Neural cell (in vitro differentiated cells): ENCODE measurements at regions not wholly inside any gene's neighbourhood (a gene's known extent, or its start where the extent isn't known, plus 50 kb on each side); places are given as distances from the start of the nearest gene placed in this dataset.

Experiments
- H2AFZ ChIP-seq: fragments of 200-600, 300-800 bp; sonication (generic), shearing (Covaris generic); 2 replicates; pipeline ENCODE4 v1.6.0; 2014; ENCODE audit warnings: low read depth, mild to moderate bottlenecking, antibody characterized with exemption, low read length, moderate library complexity
- H3F3A ChIP-seq: fragments of 200-600 bp; shearing (Covaris generic); 2 replicates; pipeline ENCODE4 v1.6.1; 2016; ENCODE audit warnings: mild to moderate bottlenecking, moderate library complexity, mixed read lengths, antibody characterized with exemption, low read length; ENCODE audit not compliant: insufficient read depth, poor library complexity, severe bottlenecking
- H3K27ac ChIP-seq: fragments of 200-600, 300-800 bp; sonication (generic), shearing (Covaris generic); 2 replicates; pipeline ENCODE4 v1.5.1; 2014; ENCODE audit warnings: mild to moderate bottlenecking, low read length, moderate library complexity
- H3K27me3 ChIP-seq: fragments of 300-800, 200-600 bp; sonication (generic), shearing (Covaris generic); 2 replicates; pipeline ENCODE4 v1.6.0; 2014; ENCODE audit warnings: mild to moderate bottlenecking, low read depth, low read length, moderate library complexity; ENCODE audit not compliant: insufficient read depth
- H3K36me3 ChIP-seq: fragments of 300-800, 200-600 bp; sonication (generic), shearing (Covaris generic); 2 replicates; pipeline ENCODE4 v1.5.1; 2014; ENCODE audit warnings: mild to moderate bottlenecking, antibody characterized with exemption, low read length, moderate library complexity; ENCODE audit not compliant: insufficient read depth
- H3K4me2 ChIP-seq: fragments of 300-800, 200-600 bp; sonication (generic), shearing (Covaris generic); 2 replicates; pipeline ENCODE4 v1.6.0; 2014; ENCODE audit warnings: mild to moderate bottlenecking, low read length
- H3K4me3 ChIP-seq: fragments of 300-800, 200-600 bp; sonication (generic), shearing (Covaris generic); 2 replicates; pipeline ENCODE4 v1.5.1; 2014; ENCODE audit warnings: mild to moderate bottlenecking, low read length, moderate library complexity
- H3K79me2 ChIP-seq: fragments of 200-600 bp; shearing (Covaris generic); replicated peaks from 2 replicates; pipeline ENCODE4 v1.6.0; 2014; ENCODE audit warnings: mild to moderate bottlenecking, low read length, moderate library complexity; ENCODE audit not compliant: insufficient read depth
- H3K9ac ChIP-seq: fragments of 300-800, 200-600 bp; sonication (generic), shearing (Covaris generic); 2 replicates; pipeline ENCODE4 v1.6.1; 2016; ENCODE audit warnings: mild to moderate bottlenecking, low read length, mixed read lengths
- H3K9me2 ChIP-seq: fragments of 200-600 bp; shearing (Covaris generic); 2 replicates; pipeline ENCODE4 v1.6.1; 2016; ENCODE audit warnings: mild to moderate bottlenecking, low read length, mixed read lengths; ENCODE audit not compliant: insufficient read depth
- H3K9me3 ChIP-seq: fragments of 200-600, 300-800 bp; sonication (generic), shearing (Covaris generic); 2 replicates; pipeline ENCODE4 v1.6.1; 2016; ENCODE audit warnings: mild to moderate bottlenecking, mixed run types, low read length, moderate library complexity, mixed read lengths
- H4K20me1 ChIP-seq: fragments of 200-600 bp; shearing (Covaris generic); 2 replicates; pipeline ENCODE4 v1.6.1; 2016; ENCODE audit warnings: mild to moderate bottlenecking, mixed run types; ENCODE audit not compliant: insufficient read depth
- EP300 ChIP-seq: fragments of 450-650 bp; conservative IDR thresholded peaks from 2 replicates; pipeline ENCODE4 v1.6.1; 2014; ENCODE audit warnings: antibody characterized with exemption, mild to moderate bottlenecking, moderate library complexity; ENCODE audit not compliant: poor library complexity, severe bottlenecking
- EZH2 ChIP-seq: fragments of 200-600, 300-800 bp; shearing (Covaris generic), sonication (generic); IDR thresholded peaks from 2 replicates; pipeline ENCODE4 v1.6.1; 2014; ENCODE audit warnings: antibody characterized with exemption, low read length, borderline replicate concordance, mild to moderate bottlenecking; ENCODE audit not compliant: insufficient read depth, poor library complexity, severe bottlenecking
- MXI1 ChIP-seq: fragments of 450-650 bp; conservative IDR thresholded peaks from 2 replicates; pipeline ENCODE4 v1.6.1; 2014; ENCODE audit warnings: antibody characterized with exemption, mild to moderate bottlenecking; ENCODE audit not compliant: poor library complexity, severe bottlenecking
- POLR2AphosphoS5 ChIP-seq: IDR thresholded peaks from 2 replicates; pipeline ENCODE4 v1.6.1; 2012
- RAD21 ChIP-seq: fragments of 450-650 bp; conservative IDR thresholded peaks from 2 replicates; pipeline ENCODE4 v1.6.1; 2014; ENCODE audit warnings: antibody characterized with exemption, mild to moderate bottlenecking, moderate library complexity
- REST ChIP-seq: IDR thresholded peaks from 2 replicates; pipeline ENCODE4 v1.6.1; 2012; ENCODE audit warnings: borderline replicate concordance
- SMC3 ChIP-seq: fragments of 450-650 bp; conservative IDR thresholded peaks from 2 replicates; pipeline ENCODE4 v1.6.1; 2014; ENCODE audit warnings: antibody characterized with exemption, mild to moderate bottlenecking, moderate library complexity; ENCODE audit not compliant: poor library complexity
- TAF1 ChIP-seq: IDR thresholded peaks from 2 replicates; pipeline ENCODE4 v1.6.1; 2012; ENCODE audit warnings: low read depth
- TF ChIP-seq, protein P1 (sequence below): fragments of 450-650 bp; IDR thresholded peaks from 2 replicates; pipeline ENCODE4 v1.5.1; 2014; ENCODE audit warnings: antibody characterized with exemption, mild to moderate bottlenecking, moderate library complexity; ENCODE audit not compliant: poor library complexity, severe bottlenecking

GRCh38 chr5:175814691-175815090 is 56.7 kb upstream of the CPLX2 start:
- Histone ChIP-seq H4K20me1 (no peaks in the 10 kb centered on the region), H3F3A (no peaks in the 10 kb centered on the region), H3K27ac (no peak overlapping the region), H3K9me3 (no peaks in the 10 kb centered on the region), H3K36me3 (no peaks in the 10 kb centered on the region), H3K27me3 (no peaks in the 10 kb centered on the region), H2AFZ (no peak overlapping the region), H3K9me2 (no peaks in the 10 kb centered on the region), H3K9ac (no peak overlapping the region), H3K79me2 (no peaks in the 10 kb centered on the region), H3K4me3 (no peak overlapping the region), H3K4me2 (no peak overlapping the region)
- TF ChIP-seq REST (no peak), POLR2AphosphoS5 (no peak), EZH2 (no peak), MXI1 (no peak), TAF1 (no peak), EP300 (no peak), RAD21 (no peak), SMC3 (no peak)
- TF ChIP-seq, protein P1, sequence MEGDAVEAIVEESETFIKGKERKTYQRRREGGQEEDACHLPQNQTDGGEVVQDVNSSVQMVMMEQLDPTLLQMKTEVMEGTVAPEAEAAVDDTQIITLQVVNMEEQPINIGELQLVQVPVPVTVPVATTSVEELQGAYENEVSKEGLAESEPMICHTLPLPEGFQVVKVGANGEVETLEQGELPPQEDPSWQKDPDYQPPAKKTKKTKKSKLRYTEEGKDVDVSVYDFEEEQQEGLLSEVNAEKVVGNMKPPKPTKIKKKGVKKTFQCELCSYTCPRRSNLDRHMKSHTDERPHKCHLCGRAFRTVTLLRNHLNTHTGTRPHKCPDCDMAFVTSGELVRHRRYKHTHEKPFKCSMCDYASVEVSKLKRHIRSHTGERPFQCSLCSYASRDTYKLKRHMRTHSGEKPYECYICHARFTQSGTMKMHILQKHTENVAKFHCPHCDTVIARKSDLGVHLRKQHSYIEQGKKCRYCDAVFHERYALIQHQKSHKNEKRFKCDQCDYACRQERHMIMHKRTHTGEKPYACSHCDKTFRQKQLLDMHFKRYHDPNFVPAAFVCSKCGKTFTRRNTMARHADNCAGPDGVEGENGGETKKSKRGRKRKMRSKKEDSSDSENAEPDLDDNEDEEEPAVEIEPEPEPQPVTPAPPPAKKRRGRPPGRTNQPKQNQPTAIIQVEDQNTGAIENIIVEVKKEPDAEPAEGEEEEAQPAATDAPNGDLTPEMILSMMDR, result no peak

- no peaks in the 10 kb centered on the region for H3K27me3 ChIP-seq
- H3K9ac ChIP-seq, result no peak overlapping the region
- no peak for TF ChIP-seq SMC3
- TF ChIP-seq, protein P1, result no peak
- TF ChIP-seq REST, result no peak
- no peak for TF ChIP-seq TAF1
- no peak for TF ChIP-seq EP300
- no peak for TF ChIP-seq EZH2
- TF ChIP-seq MXI1, result no peak
- TF ChIP-seq POLR2AphosphoS5, result no peak
- no peak for TF ChIP-seq RAD21
- H3K27ac ChIP-seq, result no peak overlapping the region
- H3F3A ChIP-seq, result no peaks in the 10 kb centered on the region
- H2AFZ ChIP-seq, result no peak overlapping the region
- H3K36me3 ChIP-seq, result no peaks in the 10 kb centered on the region
- no peak overlapping the region for H3K4me3 ChIP-seq
- H3K4me2 ChIP-seq, result no peak overlapping the region
- no peaks in the 10 kb centered on the region for H3K79me2 ChIP-seq
- H4K20me1 ChIP-seq, result no peaks in the 10 kb centered on the region
- H3K9me3 ChIP-seq, result no peaks in the 10 kb centered on the region
- H3K9me2 ChIP-seq, result no peaks in the 10 kb centered on the region
Observed at GRCh38 chr5:175815126-175815913, 56.1 kb upstream of the CPLX2 start.
